ENCODE measurements at regions not wholly inside any gene's neighbourhood (a gene's known extent, or its start where the extent isn't known, plus 50 kb on each side); places are given as distances from the start of the nearest gene placed in this dataset.

GRCh38 chr14:65304239-65304638 is 108.3 kb upstream of the FUT8 start:
- TF ChIP-seq CTCF (IDR thresholded peaks at IDR 0.05) (no peak), POLR2A (IDR thresholded peaks at IDR 0.05) (no peak)
